HepG2 (cell line): ENCODE measurements at regions not wholly inside any gene's neighbourhood (a gene's known extent, or its start where the extent isn't known, plus 50 kb on each side); places are given as distances from the start of the nearest gene placed in this dataset.
A peak's percentile ranks its signal among the peaks of the same experiment; 100 is the strongest.

ENCODE experiments used
- ATM ChIP-seq: fragments of 450-650 bp; IDR thresholded peaks from 2 replicates; pipeline ENCODE4 v1.7.1; 2017; ENCODE audit warnings: mild to moderate bottlenecking, borderline replicate concordance
- BRD4 ChIP-seq: sonication (generic); formaldehyde crosslinking; IDR thresholded peaks from 2 replicates; pipeline ENCODE4 v1.4.0; 2020; ENCODE audit warnings: missing genetic modification reagents
- CEBPG ChIP-seq: IDR thresholded peaks from 2 replicates; pipeline ENCODE4 v1.6.1; 2016
- ESRRA ChIP-seq: sonication (generic); formaldehyde crosslinking; IDR thresholded peaks from 2 replicates; pipeline ENCODE4 v1.5.1; 2020; ENCODE audit warnings: mild to moderate bottlenecking, low read depth, missing genetic modification reagents
- EZH2 ChIP-seq: conservative IDR thresholded peaks from 2 replicates; pipeline ENCODE4 v1.6.1; 2012; ENCODE audit warnings: mild to moderate bottlenecking, low read depth, low read length, moderate library complexity
- GTF3A ChIP-seq: sonication (generic); formaldehyde crosslinking; conservative IDR thresholded peaks from 2 replicates; pipeline ENCODE4 v1.4.0; 2020; ENCODE audit warnings: mild to moderate bottlenecking, missing genetic modification reagents
- KAT7 ChIP-seq: IDR thresholded peaks from 2 replicates; pipeline ENCODE4 v1.6.1; 2018; ENCODE audit warnings: borderline replicate concordance, missing compliant biosample characterization
- NONO ChIP-seq, 2 experiments: fragments of 450-650 bp in 1 of 2; sonication (generic) in 1 of 2; formaldehyde crosslinking in 1 of 2; IDR thresholded peaks in 1 of 2; conservative IDR thresholded peaks in 1 of 2; 2 replicates each; pipeline versions ENCODE4 v1.6.1 to v1.8.0; 2017 to 2022; ENCODE audit warnings: mild to moderate bottlenecking in 1 of 2, missing genetic modification reagents in 1 of 2, moderate library complexity in 1 of 2
- PAX8 ChIP-seq: sonication (generic); formaldehyde crosslinking; IDR thresholded peaks from 2 replicates; pipeline ENCODE4 v1.8.0; 2022; ENCODE audit warnings: mild to moderate bottlenecking, missing genetic modification reagents, borderline replicate concordance
- POLR2G ChIP-seq: fragments of 200-400 bp; formaldehyde crosslinking; IDR thresholded peaks from 2 replicates; pipeline ENCODE4 v1.6.1; 2018; ENCODE audit warnings: mild to moderate bottlenecking, low read depth, low read length, moderate library complexity
- RFXANK ChIP-seq: IDR thresholded peaks from 2 replicates; pipeline ENCODE4 v1.6.1; 2016
- ZMAT3 ChIP-seq: sonication (generic); formaldehyde crosslinking; conservative IDR thresholded peaks from 2 replicates; pipeline ENCODE4 v1.7.0; 2021; ENCODE audit warnings: missing genetic modification reagents
- ZMYM2 ChIP-seq: sonication (generic); formaldehyde crosslinking; IDR thresholded peaks from 2 replicates; pipeline ENCODE4 v1.8.0; 2022; ENCODE audit warnings: mild to moderate bottlenecking, missing genetic modification reagents
- ZNF441 ChIP-seq: sonication (generic); formaldehyde crosslinking; IDR thresholded peaks from 2 replicates; pipeline ENCODE4 v1.7.0; 2021; ENCODE audit warnings: missing genetic modification reagents, borderline replicate concordance
- ZNF563 ChIP-seq: sonication (generic); formaldehyde crosslinking; IDR thresholded peaks from 2 replicates; pipeline ENCODE4 v1.8.0; 2022; ENCODE audit warnings: mild to moderate bottlenecking, moderate library complexity, missing genetic modification reagents
- ZNF672 ChIP-seq: sonication (generic); formaldehyde crosslinking; IDR thresholded peaks from 2 replicates; pipeline ENCODE4 v1.8.1; 2022; ENCODE audit warnings: missing genetic modification reagents
- ZNF790 ChIP-seq: sonication (generic); formaldehyde crosslinking; IDR thresholded peaks from 2 replicates; pipeline ENCODE4 v1.8.0; 2022; ENCODE audit warnings: missing genetic modification reagents, mild to moderate bottlenecking, borderline replicate concordance
- ZSCAN21 ChIP-seq: sonication (generic); formaldehyde crosslinking; IDR thresholded peaks from 2 replicates; pipeline ENCODE4 v1.8.0; 2022; ENCODE audit warnings: mild to moderate bottlenecking, missing genetic modification reagents, moderate library complexity, borderline replicate concordance
- TF ChIP-seq, protein P1 (sequence below): sonication (generic); formaldehyde crosslinking; IDR thresholded peaks from 2 replicates; pipeline ENCODE4 v1.9.0; 2022; ENCODE audit warnings: low read depth, missing genetic modification reagents
- TF ChIP-seq, protein P2 (sequence below): sonication (generic); formaldehyde crosslinking; IDR thresholded peaks from 2 replicates; pipeline ENCODE4 v1.4.0; 2020; ENCODE audit warnings: missing genetic modification reagents, borderline replicate concordance
- TF ChIP-seq, protein P3 (sequence below): sonication (generic); formaldehyde crosslinking; IDR thresholded peaks from 2 replicates; pipeline ENCODE4 v1.4.0; 2020; ENCODE audit warnings: missing genetic modification reagents
- TF ChIP-seq, protein P4 (sequence below): sonication (generic); formaldehyde crosslinking; IDR thresholded peaks from 2 replicates; pipeline ENCODE4 v1.4.0; 2020; ENCODE audit warnings: missing genetic modification reagents; ENCODE audit errors: not compliant biosample characterization
- TF ChIP-seq, protein P5 (sequence below): sonication (generic); formaldehyde crosslinking; IDR thresholded peaks from 2 replicates; pipeline ENCODE4 v1.4.0; 2020; ENCODE audit warnings: missing genetic modification reagents

GRCh38 chr20:40582531-40582930, 106.5 kb downstream of the MAFB start (continued):
- TF ChIP-seq ZNF790 (no peak), NONO (IDR thresholded peaks at IDR 0.05) (no peak), NONO (CRISPR knock-in tag; conservative IDR thresholded peaks at IDR 0.05) (no peak), ZMAT3 (CRISPR knock-in tag) (no peak), POLR2G (no peak), GTF3A (CRISPR knock-in tag) (no peak), ZNF672 (CRISPR knock-in tag) (no peak), ZSCAN21 (no peak), ESRRA (CRISPR knock-in tag) (no peak), ATM (no peak), ZNF563 (CRISPR knock-in tag) (no peak), BRD4 (CRISPR knock-in tag) (no peak), CEBPG (CRISPR knock-in tag) (peak; percentile 61; the same call in 1 of the 2 replicates), ZNF441 (CRISPR knock-in tag) (no peak), RFXANK (CRISPR knock-in tag) (no peak), PAX8 (CRISPR knock-in tag) (no peak), EZH2 (no peak), ZMYM2 (CRISPR knock-in tag) (no peak), KAT7 (CRISPR knock-in tag) (no peak)
- TF ChIP-seq, protein P1, sequence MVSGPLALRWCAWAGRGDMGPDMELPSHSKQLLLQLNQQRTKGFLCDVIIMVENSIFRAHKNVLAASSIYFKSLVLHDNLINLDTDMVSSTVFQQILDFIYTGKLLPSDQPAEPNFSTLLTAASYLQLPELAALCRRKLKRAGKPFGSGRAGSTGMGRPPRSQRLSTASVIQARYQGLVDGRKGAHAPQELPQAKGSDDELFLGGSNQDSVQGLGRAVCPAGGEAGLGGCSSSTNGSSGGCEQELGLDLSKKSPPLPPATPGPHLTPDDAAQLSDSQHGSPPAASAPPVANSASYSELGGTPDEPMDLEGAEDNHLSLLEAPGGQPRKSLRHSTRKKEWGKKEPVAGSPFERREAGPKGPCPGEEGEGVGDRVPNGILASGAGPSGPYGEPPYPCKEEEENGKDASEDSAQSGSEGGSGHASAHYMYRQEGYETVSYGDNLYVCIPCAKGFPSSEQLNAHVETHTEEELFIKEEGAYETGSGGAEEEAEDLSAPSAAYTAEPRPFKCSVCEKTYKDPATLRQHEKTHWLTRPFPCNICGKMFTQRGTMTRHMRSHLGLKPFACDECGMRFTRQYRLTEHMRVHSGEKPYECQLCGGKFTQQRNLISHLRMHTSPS (CRISPR knock-in tag), result no peak
- TF ChIP-seq, protein P2, sequence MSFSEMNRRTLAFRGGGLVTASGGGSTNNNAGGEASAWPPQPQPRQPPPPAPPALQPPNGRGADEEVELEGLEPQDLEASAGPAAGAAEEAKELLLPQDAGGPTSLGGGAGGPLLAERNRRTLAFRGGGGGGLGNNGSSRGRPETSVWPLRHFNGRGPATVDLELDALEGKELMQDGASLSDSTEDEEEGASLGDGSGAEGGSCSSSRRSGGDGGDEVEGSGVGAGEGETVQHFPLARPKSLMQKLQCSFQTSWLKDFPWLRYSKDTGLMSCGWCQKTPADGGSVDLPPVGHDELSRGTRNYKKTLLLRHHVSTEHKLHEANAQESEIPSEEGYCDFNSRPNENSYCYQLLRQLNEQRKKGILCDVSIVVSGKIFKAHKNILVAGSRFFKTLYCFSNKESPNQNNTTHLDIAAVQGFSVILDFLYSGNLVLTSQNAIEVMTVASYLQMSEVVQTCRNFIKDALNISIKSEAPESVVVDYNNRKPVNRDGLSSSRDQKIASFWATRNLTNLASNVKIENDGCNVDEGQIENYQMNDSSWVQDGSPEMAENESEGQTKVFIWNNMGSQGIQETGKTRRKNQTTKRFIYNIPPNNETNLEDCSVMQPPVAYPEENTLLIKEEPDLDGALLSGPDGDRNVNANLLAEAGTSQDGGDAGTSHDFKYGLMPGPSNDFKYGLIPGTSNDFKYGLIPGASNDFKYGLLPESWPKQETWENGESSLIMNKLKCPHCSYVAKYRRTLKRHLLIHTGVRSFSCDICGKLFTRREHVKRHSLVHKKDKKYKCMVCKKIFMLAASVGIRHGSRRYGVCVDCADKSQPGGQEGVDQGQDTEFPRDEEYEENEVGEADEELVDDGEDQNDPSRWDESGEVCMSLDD (CRISPR knock-in tag), result no peak
- TF ChIP-seq, protein P3, sequence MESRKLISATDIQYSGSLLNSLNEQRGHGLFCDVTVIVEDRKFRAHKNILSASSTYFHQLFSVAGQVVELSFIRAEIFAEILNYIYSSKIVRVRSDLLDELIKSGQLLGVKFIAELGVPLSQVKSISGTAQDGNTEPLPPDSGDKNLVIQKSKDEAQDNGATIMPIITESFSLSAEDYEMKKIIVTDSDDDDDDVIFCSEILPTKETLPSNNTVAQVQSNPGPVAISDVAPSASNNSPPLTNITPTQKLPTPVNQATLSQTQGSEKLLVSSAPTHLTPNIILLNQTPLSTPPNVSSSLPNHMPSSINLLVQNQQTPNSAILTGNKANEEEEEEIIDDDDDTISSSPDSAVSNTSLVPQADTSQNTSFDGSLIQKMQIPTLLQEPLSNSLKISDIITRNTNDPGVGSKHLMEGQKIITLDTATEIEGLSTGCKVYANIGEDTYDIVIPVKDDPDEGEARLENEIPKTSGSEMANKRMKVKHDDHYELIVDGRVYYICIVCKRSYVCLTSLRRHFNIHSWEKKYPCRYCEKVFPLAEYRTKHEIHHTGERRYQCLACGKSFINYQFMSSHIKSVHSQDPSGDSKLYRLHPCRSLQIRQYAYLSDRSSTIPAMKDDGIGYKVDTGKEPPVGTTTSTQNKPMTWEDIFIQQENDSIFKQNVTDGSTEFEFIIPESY (CRISPR knock-in tag), result no peak
- TF ChIP-seq, protein P4, sequence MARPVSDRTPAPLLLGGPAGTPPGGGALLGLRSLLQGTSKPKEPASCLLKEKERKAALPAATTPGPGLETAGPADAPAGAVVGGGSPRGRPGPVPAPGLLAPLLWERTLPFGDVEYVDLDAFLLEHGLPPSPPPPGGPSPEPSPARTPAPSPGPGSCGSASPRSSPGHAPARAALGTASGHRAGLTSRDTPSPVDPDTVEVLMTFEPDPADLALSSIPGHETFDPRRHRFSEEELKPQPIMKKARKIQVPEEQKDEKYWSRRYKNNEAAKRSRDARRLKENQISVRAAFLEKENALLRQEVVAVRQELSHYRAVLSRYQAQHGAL, result no peak
- TF ChIP-seq, protein P5, sequence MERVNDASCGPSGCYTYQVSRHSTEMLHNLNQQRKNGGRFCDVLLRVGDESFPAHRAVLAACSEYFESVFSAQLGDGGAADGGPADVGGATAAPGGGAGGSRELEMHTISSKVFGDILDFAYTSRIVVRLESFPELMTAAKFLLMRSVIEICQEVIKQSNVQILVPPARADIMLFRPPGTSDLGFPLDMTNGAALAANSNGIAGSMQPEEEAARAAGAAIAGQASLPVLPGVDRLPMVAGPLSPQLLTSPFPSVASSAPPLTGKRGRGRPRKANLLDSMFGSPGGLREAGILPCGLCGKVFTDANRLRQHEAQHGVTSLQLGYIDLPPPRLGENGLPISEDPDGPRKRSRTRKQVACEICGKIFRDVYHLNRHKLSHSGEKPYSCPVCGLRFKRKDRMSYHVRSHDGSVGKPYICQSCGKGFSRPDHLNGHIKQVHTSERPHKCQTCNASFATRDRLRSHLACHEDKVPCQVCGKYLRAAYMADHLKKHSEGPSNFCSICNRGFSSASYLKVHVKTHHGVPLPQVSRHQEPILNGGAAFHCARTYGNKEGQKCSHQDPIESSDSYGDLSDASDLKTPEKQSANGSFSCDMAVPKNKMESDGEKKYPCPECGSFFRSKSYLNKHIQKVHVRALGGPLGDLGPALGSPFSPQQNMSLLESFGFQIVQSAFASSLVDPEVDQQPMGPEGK, result no peak
